GM19372 (cell line): ENCODE measurements at regions not wholly inside any gene's neighbourhood (a gene's known extent, or its start where the extent isn't known, plus 50 kb on each side); places are given as distances from the start of the nearest gene placed in this dataset.
"Not testable (repeated sequence)": the region's sequence is repeated elsewhere in the genome, so short reads cannot be mapped to it uniquely, and the experiment has no call there.

Source experiments
- ATAC-seq: cut with Tn5 transposase; IDR thresholded peaks from one replicate; pipeline ENCODE4 v1.9.1; 2021; ENCODE audit warnings: mild to moderate bottlenecking, low read depth, moderate library complexity; ENCODE audit not compliant: unreplicated experiment

- ATAC-seq: no peak
Measured at GRCh38 chr15:31433091-31433490, 106.5 kb downstream of the KLF13 start.

GRCh38 chr15:31433574-31433973, 106.9 kb downstream of the KLF13 start:
- no peak for ATAC-seq

- no peak for ATAC-seq
Measured at GRCh38 chr15:31434275-31434587, 107.6 kb downstream of the KLF13 start.

- peak; percentile 54 for ATAC-seq
Measured at GRCh38 chr15:31434588-31435260, 108.1 kb downstream of the KLF13 start.

DNA sequence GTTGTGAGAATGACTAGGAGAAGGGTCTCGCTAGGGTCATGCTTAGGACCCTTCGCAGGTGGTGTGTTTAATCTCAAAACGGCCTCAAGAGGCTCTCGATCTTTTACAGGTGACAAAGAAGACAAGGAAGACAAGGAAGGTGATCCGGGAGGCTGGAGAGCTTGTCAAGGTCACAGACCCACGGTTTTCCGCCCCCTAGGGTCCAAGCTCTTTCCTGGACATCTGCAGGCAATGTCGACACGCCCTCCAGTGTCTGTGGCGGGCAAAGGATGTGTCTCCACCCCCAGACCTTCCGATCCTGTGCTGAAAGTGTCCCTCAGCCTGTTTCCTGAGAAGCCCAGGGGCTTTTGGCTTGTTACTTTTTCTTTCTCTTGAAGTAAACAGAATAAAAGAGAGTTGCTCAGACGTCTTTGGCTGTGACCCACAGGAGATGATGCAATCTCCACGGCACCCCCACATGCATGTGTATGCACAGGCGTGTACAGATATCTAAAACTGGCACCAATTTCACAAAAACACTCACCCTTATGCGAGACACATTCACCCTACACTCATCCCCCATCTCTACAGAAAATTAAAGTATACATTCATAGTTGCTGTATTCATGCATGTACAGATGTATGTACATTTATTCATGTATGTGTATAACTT, 108.8 kb downstream of the KLF13 start:
- ATAC-seq: peak; percentile 67

- ATAC-seq: no peak
Measured at GRCh38 chr15:31435912-31436628, 109.4 kb downstream of the KLF13 start.

DNA sequence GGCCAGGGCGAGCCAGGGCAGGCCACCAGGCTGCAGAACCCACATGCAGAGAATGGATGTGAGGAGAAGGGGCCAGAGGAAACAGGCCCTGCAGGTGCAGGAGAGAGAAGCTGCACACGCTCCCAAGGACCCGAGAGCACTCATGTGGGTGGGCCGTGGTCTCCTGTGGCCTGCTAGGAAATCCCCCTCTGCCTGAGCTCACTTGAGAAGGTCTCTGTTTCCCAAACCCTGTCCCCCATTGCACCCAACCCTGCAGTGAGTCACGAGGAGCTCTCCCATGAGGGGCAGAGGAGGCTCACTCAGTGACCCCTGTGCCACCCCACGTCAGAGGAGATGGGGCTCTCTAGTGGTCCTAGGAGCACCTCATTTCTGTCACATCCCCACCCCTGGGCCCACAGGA, 111.1 kb downstream of the KLF13 start:
- ATAC-seq: no peak

GRCh38 chr15:31438601-31439265, 112.1 kb downstream of the KLF13 start:
- ATAC-seq: no peak

- ATAC-seq: no peak
Measured at GRCh38 chr15:31439328-31439727, 112.7 kb downstream of the KLF13 start.

GRCh38 chr15:31440216-31440615, 113.6 kb downstream of the KLF13 start:
- ATAC-seq: not testable (repeated sequence)

- ATAC-seq: no peak
Measured at GRCh38 chr15:31440754-31441311, 114.2 kb downstream of the KLF13 start.

- no peak for ATAC-seq
Measured at GRCh38 chr15:31442226-31442625, 115.6 kb downstream of the KLF13 start.

DNA sequence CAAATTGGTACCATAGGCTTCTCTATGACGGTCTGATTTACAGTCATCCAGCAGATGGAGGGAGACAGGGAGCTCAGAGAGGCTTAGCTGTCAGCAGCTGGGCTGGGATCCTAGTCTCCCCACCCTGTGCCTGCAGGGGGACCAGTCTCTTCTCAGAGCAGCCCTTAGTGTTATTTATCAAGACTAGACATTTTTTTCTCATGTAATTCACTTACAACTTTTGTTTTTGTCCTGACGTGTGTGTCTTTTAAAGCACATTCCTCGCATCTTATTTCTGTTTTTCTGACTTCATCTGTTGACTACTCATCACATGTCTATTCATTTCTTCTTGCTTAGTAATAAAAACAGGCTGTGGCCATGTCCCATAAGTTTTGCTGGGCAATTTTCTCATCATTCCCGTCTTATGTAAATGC, 116.1 kb downstream of the KLF13 start:
- ATAC-seq: no peak

- ATAC-seq: no peak
Measured at GRCh38 chr15:31444844-31445243, 118.2 kb downstream of the KLF13 start.

- ATAC-seq: no peak
Measured at GRCh38 chr15:31446546-31446945, 119.9 kb downstream of the KLF13 start.

- ATAC-seq: no peak
Measured at GRCh38 chr15:31447931-31448634, 121.4 kb downstream of the KLF13 start.

DNA sequence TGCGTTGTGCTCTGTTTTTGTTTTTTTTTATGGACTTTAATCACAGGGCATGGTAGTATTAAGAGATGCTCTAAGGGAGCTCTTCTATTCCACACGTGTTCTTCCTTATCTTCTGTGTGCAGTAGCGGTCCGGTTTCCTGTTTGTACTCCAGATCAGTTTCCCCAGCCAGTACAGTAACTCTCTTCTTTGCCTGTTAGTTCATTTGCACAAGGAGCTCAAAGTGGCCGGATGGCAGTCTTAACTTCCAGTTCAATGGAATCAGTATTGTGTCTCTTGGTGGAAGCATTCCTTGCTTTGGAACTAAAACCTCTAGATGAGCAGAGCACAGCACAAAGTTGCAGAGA, 122.0 kb downstream of the KLF13 start:
- ATAC-seq: no peak

- ATAC-seq: no peak
Measured at GRCh38 chr15:31452595-31453557, 126.2 kb downstream of the KLF13 start.

GRCh38 chr15:31453558-31454318, 127.1 kb downstream of the KLF13 start:
- no peak for ATAC-seq
